Fibroblast of skin of left quadriceps (primary cell): ENCODE measurements at regions not wholly inside any gene's neighbourhood (a gene's known extent, or its start where the extent isn't known, plus 50 kb on each side); places are given as distances from the start of the nearest gene placed in this dataset.
A peak's percentile ranks its signal among the peaks of the same experiment; 100 is the strongest.
"Not testable (repeated sequence)": the region's sequence is repeated elsewhere in the genome, so short reads cannot be mapped to it uniquely, and the experiment has no call there.

Experiments
- DNase-seq, 2 experiments: peaks; one replicate each; pipeline ENCODE4 v3.0.0-alpha.2; 2013; ENCODE audit warnings: low read depth in 2 of 2

DNA sequence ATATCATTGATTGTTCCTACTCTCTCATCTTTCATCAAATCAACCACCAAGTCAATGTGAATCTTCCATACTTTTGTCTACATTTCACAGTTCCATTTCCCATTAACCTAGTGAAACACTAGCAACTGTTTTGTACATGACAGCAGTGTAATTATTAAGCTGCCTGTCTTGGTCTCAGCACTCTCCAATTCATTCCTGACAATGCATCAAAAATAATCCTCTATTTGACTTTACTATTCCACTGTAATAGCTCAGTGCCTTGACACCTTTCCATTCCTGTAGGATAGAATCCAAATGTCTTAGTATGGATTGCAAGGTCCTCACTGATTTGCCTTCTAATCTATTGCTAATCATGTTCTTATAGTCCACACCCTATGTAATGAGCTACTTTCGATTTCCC is 2405.8 kb downstream of the PCDH7 start:
- DNase-seq = no peak

- not testable (repeated sequence) for DNase-seq
These were observed 2410.5 kb downstream of the PCDH7 start for GRCh38 chr4:33130662-33131061.

GRCh38 chr4:33133723-33134122 is 2413.6 kb downstream of the PCDH7 start:
- no peak for DNase-seq

- no peak for DNase-seq
These were observed 2414.2 kb downstream of the PCDH7 start for GRCh38 chr4:33134366-33134765.

- no peak for DNase-seq
These were observed 2429.7 kb downstream of the PCDH7 start for GRCh38 chr4:33149658-33150524.

GRCh38 chr4:33150525-33150910 is 2430.3 kb downstream of the PCDH7 start:
- no peak for DNase-seq

GRCh38 chr4:33160126-33160525 is 2440.0 kb downstream of the PCDH7 start:
- DNase-seq = peak; percentile 23 to 31

DNA sequence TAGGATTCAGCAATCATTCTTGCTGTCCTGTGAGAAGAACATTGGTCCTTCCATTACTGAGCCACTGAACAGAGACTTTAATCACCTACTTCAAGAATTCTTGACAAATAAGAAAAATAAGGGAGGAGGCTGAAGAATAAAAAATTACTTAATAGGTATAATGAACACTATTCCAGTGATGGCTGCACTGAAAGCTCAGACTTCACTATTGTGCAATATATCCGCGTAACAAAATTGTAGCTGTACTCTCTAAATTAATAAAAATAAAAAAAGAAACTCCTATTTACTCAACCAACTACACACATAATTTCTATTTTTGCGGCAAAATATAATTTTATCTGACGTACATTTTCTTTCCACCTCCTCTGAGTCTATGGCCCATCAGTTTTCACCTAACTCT is 2441.0 kb downstream of the PCDH7 start:
- no peak for DNase-seq

GRCh38 chr4:33162122-33162521 is 2442.0 kb downstream of the PCDH7 start:
- DNase-seq = no peak

- DNase-seq = no peak
These were observed 2451.8 kb downstream of the PCDH7 start for GRCh38 chr4:33171873-33172525.

GRCh38 chr4:33176566-33176965 is 2456.4 kb downstream of the PCDH7 start:
- no peak for DNase-seq

GRCh38 chr4:33184657-33185290 is 2464.6 kb downstream of the PCDH7 start:
- no peak for DNase-seq

- DNase-seq = no peak
These were observed 2466.9 kb downstream of the PCDH7 start for GRCh38 chr4:33187035-33187434.

DNA sequence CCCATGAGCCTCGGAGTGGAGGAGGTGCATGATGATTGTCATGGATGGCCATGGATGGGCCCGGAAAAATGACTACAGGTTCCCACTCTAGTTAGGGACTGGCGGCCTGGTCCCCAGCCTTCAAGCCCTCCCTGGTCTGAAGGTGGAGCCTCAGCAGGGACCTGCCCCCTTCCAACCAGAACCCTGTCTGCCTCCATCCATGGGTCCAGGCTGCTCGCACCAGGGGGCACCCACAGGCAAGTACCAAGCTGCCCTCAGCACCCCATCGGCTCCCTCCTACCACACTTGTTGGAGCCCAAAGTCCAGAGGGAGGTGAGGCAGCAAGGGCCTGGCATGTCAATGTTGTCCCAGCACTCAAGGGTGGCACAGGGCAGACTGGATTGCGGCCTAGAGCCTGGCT is 2468.6 kb downstream of the PCDH7 start:
- DNase-seq = no peak

GRCh38 chr4:33189169-33189568 is 2469.0 kb downstream of the PCDH7 start:
- no peak for DNase-seq

DNA sequence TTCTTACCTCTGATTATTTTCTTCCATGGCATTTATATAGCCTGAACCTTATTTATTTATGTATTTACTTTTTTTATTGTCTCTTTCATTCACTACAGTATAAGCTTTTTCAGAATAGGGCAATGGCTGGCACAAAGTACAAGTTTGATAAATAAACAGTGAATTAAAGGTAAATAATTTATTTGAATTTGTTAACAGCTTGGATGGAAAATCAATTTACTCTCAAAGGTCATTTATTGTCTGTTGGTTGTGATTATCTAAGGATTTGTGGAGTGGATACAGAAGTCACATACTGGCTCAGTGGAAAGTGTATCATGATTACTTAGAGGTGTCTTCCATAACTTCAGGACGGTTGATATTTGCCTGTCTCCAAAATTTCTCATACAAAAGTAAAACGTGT is 2472.9 kb downstream of the PCDH7 start:
- no peak for DNase-seq

- DNase-seq = no peak
These were observed 2480.2 kb downstream of the PCDH7 start for GRCh38 chr4:33200377-33200776.

- DNase-seq = no peak
These were observed 2498.1 kb downstream of the PCDH7 start for GRCh38 chr4:33218238-33218637.

GRCh38 chr4:33226133-33226532 is 2506.0 kb downstream of the PCDH7 start:
- no peak for DNase-seq

DNA sequence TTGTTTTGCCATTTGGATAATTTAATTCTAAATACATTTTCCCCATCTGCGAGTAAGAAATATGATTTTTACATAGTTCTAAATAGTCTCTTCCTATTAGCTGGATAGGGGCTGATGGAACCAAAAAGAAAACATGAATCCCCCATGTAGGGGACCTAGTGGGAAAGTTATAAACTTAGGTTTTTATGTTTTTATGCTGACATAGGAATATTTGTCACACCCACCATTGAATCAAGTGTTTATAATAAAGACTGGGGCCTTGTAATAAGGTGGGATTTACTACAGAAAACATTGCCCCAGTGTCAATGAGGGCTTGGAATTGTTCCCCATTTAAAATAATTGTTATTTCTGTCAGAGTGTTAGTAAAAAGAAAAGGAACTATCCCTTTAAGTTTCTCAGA is 2506.6 kb downstream of the PCDH7 start:
- DNase-seq = no peak

DNA sequence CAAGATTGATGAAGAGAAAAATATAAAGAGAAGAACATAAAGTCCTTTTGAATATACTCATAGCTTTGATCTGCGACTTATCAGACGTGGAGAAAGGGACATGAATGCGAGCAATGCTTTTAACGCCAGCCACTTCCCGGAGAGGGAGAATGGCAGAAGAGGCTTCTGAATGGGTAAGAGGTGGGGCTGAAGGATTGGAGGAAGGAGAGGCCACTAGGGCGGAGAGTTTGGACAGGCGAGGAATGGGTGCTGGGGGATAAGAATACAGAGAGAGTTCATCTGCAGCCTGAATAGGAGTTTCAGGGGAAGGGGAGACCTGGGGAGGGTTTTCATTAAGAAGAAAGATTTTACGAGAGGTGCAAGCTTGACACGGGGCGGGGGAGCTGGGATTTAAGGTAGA is 2534.9 kb downstream of the PCDH7 start:
- DNase-seq = no peak

GRCh38 chr4:33255507-33255906 is 2535.3 kb downstream of the PCDH7 start:
- no peak for DNase-seq

GRCh38 chr4:33262824-33263223 is 2542.7 kb downstream of the PCDH7 start:
- peak; percentile 20 to 29 for DNase-seq
